ENCODE measurements at regions not wholly inside any gene's neighbourhood (a gene's known extent, or its start where the extent isn't known, plus 50 kb on each side); places are given as distances from the start of the nearest gene placed in this dataset.

- WGBS (ENCODE audit: extremely low coverage, insufficient coverage, low lambda C conversion rate) = no CpG with 5 or more reads among the region's 6 CpGs
- no peak overlapping the region for H3K4me3 ChIP-seq (ENCODE audit: low read length)
Observed at GRCh38 chr18:33839452-33840211, 261.6 kb downstream of the ASXL3 start.

GRCh38 chr18:33838054-33838453, 260.0 kb downstream of the ASXL3 start:
- Histone ChIP-seq H3K4me1 (ENCODE audit: control insufficient read depth, low read depth, low read length) (peaks cover 4% of the 10 kb centered on the region), H4K8ac (ENCODE audit: low read depth, low read length) (no peak overlapping the region), H2BK120ac (ENCODE audit: low read depth, low read length) (no peak overlapping the region), H3K36me3 (ENCODE audit: control insufficient read depth, insufficient read depth, low read length) (no peaks in the 10 kb centered on the region), H3K4me3 (ENCODE audit: low read length) (no peak overlapping the region), H3K27ac (ENCODE audit: low read depth, low read length) (no peak overlapping the region), H2AK5ac (ENCODE audit: low read length) (no peak overlapping the region), H2BK5ac (ENCODE audit: low read length) (no peak overlapping the region), H3K27me3 (ENCODE audit: insufficient read depth, low read length, poor library complexity) (no peaks in the 10 kb centered on the region), H4K5ac (ENCODE audit: low read length) (no peak overlapping the region), H3K56ac (ENCODE audit: low read length) (no peak overlapping the region), H3K18ac (ENCODE audit: low read length) (no peak overlapping the region), H3K23ac (ENCODE audit: low read length) (no peak overlapping the region), H3K4me2 (ENCODE audit: low read length) (no peak overlapping the region), H3K9ac (ENCODE audit: low read length) (no peak overlapping the region), H3K79me2 (ENCODE audit: control insufficient read depth, insufficient read depth, low read length) (no peaks in the 10 kb centered on the region), H3K79me1 (ENCODE audit: low read length) (no peaks in the 10 kb centered on the region), H3K4ac (ENCODE audit: low read depth, low read length) (no peak overlapping the region), H2BK15ac (replicated peaks; ENCODE audit: low read depth) (no peak overlapping the region)
- no CpG with 5 or more reads among the region's 1 CpG for WGBS (ENCODE audit: extremely low coverage, insufficient coverage, low lambda C conversion rate)
- DNase-seq = no peak

More at GRCh38 chr18:33839452-33840211, 261.6 kb downstream of the ASXL3 start:
- Histone ChIP-seq H3K79me2 (ENCODE audit: control insufficient read depth, insufficient read depth, low read length) (no peaks in the 10 kb centered on the region), H3K56ac (ENCODE audit: low read length) (no peak overlapping the region), H3K18ac (ENCODE audit: low read length) (no peak overlapping the region), H3K27me3 (ENCODE audit: insufficient read depth, low read length, poor library complexity) (no peaks in the 10 kb centered on the region), H3K9ac (ENCODE audit: low read length) (no peak overlapping the region), H3K4me2 (ENCODE audit: low read length) (no peak overlapping the region), H3K79me1 (ENCODE audit: low read length) (no peaks in the 10 kb centered on the region), H3K4me1 (ENCODE audit: control insufficient read depth, low read depth, low read length) (peaks cover 4% of the 10 kb centered on the region), H4K5ac (ENCODE audit: low read length) (no peak overlapping the region), H3K36me3 (ENCODE audit: control insufficient read depth, insufficient read depth, low read length) (no peaks in the 10 kb centered on the region), H3K4ac (ENCODE audit: low read depth, low read length) (no peak overlapping the region), H2BK120ac (ENCODE audit: low read depth, low read length) (no peak overlapping the region), H2AK5ac (ENCODE audit: low read length) (no peak overlapping the region), H3K27ac (ENCODE audit: low read depth, low read length) (no peak overlapping the region), H2BK15ac (replicated peaks; ENCODE audit: low read depth) (no peak overlapping the region), H3K23ac (ENCODE audit: low read length) (no peak overlapping the region), H2BK5ac (ENCODE audit: low read length) (no peak overlapping the region), H4K8ac (ENCODE audit: low read depth, low read length) (no peak overlapping the region)
- DNase-seq = peak; percentile 78

- Histone ChIP-seq H2BK5ac (ENCODE audit: low read length) (no peak overlapping the region), H4K5ac (ENCODE audit: low read length) (no peak overlapping the region), H3K23ac (ENCODE audit: low read length) (no peak overlapping the region), H3K4me1 (ENCODE audit: control insufficient read depth, low read depth, low read length) (peaks cover 4% of the 10 kb centered on the region), H3K79me1 (ENCODE audit: low read length) (no peaks in the 10 kb centered on the region), H3K4me3 (ENCODE audit: low read length) (no peak overlapping the region), H2AK5ac (ENCODE audit: low read length) (no peak overlapping the region), H4K8ac (ENCODE audit: low read depth, low read length) (no peak overlapping the region), H3K79me2 (ENCODE audit: control insufficient read depth, insufficient read depth, low read length) (no peaks in the 10 kb centered on the region), H3K27ac (ENCODE audit: low read depth, low read length) (no peak overlapping the region), H3K27me3 (ENCODE audit: insufficient read depth, low read length, poor library complexity) (no peaks in the 10 kb centered on the region), H3K4ac (ENCODE audit: low read depth, low read length) (no peak overlapping the region), H3K9ac (ENCODE audit: low read length) (no peak overlapping the region), H3K36me3 (ENCODE audit: control insufficient read depth, insufficient read depth, low read length) (no peaks in the 10 kb centered on the region), H2BK15ac (replicated peaks; ENCODE audit: low read depth) (no peak overlapping the region), H3K4me2 (ENCODE audit: low read length) (no peak overlapping the region), H2BK120ac (ENCODE audit: low read depth, low read length) (no peak overlapping the region), H3K18ac (ENCODE audit: low read length) (no peak overlapping the region), H3K56ac (ENCODE audit: low read length) (no peak overlapping the region)
- DNase-seq = peak; percentile 40
Observed at GRCh38 chr18:33837191-33837590, 259.2 kb downstream of the ASXL3 start.

- no peaks in the 10 kb centered on the region for H3K79me2 ChIP-seq (ENCODE audit: control insufficient read depth, insufficient read depth, low read length)
- no peaks in the 10 kb centered on the region for H3K36me3 ChIP-seq (ENCODE audit: control insufficient read depth, insufficient read depth, low read length)
- H3K27ac ChIP-seq (ENCODE audit: low read depth, low read length) = no peak overlapping the region
- H3K4me3 ChIP-seq (ENCODE audit: low read length) = no peak overlapping the region
- no peak overlapping the region for H2BK15ac ChIP-seq (replicated peaks; ENCODE audit: low read depth)
- DNase-seq = no peak
- H3K56ac ChIP-seq (ENCODE audit: low read length) = no peak overlapping the region
- no peak overlapping the region for H3K18ac ChIP-seq (ENCODE audit: low read length)
- no peaks in the 10 kb centered on the region for H3K27me3 ChIP-seq (ENCODE audit: insufficient read depth, low read length, poor library complexity)
- no peak overlapping the region for H2BK5ac ChIP-seq (ENCODE audit: low read length)
- H3K4ac ChIP-seq (ENCODE audit: low read depth, low read length) = no peak overlapping the region
- H4K8ac ChIP-seq (ENCODE audit: low read depth, low read length) = no peak overlapping the region
- no peak overlapping the region for H2BK120ac ChIP-seq (ENCODE audit: low read depth, low read length)
- H3K23ac ChIP-seq (ENCODE audit: low read length) = no peak overlapping the region
- H4K5ac ChIP-seq (ENCODE audit: low read length) = no peak overlapping the region
- peaks cover 4% of the 10 kb centered on the region for H3K4me1 ChIP-seq (ENCODE audit: control insufficient read depth, low read depth, low read length)
- no peak overlapping the region for H3K9ac ChIP-seq (ENCODE audit: low read length)
- WGBS (ENCODE audit: extremely low coverage, insufficient coverage, low lambda C conversion rate) = no CpG with 5 or more reads among the region's 4 CpGs
- no peak overlapping the region for H3K4me2 ChIP-seq (ENCODE audit: low read length)
- H2AK5ac ChIP-seq (ENCODE audit: low read length) = no peak overlapping the region
- H3K79me1 ChIP-seq (ENCODE audit: low read length) = no peaks in the 10 kb centered on the region
Observed at GRCh38 chr18:33836564-33836963, 258.5 kb downstream of the ASXL3 start.

- H3K79me2 ChIP-seq (ENCODE audit: control insufficient read depth, insufficient read depth, low read length) = no peaks in the 10 kb centered on the region
- no peak overlapping the region for H3K4ac ChIP-seq (ENCODE audit: low read depth, low read length)
- H3K27ac ChIP-seq (ENCODE audit: low read depth, low read length) = no peak overlapping the region
- no peak overlapping the region for H3K18ac ChIP-seq (ENCODE audit: low read length)
- H3K4me2 ChIP-seq (ENCODE audit: low read length) = no peak overlapping the region
- H3K23ac ChIP-seq (ENCODE audit: low read length) = no peak overlapping the region
- no peak overlapping the region for H2AK5ac ChIP-seq (ENCODE audit: low read length)
- H3K4me1 ChIP-seq (ENCODE audit: control insufficient read depth, low read depth, low read length) = no peaks in the 10 kb centered on the region
- H3K27me3 ChIP-seq (ENCODE audit: insufficient read depth, low read length, poor library complexity) = no peaks in the 10 kb centered on the region
- no peak overlapping the region for H2BK120ac ChIP-seq (ENCODE audit: low read depth, low read length)
- no peak overlapping the region for H2BK15ac ChIP-seq (replicated peaks; ENCODE audit: low read depth)
- H3K36me3 ChIP-seq (ENCODE audit: control insufficient read depth, insufficient read depth, low read length) = no peaks in the 10 kb centered on the region
- no peaks in the 10 kb centered on the region for H3K79me1 ChIP-seq (ENCODE audit: low read length)
- H2BK5ac ChIP-seq (ENCODE audit: low read length) = no peak overlapping the region
- no CpG with 5 or more reads among the region's 7 CpGs for WGBS (ENCODE audit: extremely low coverage, insufficient coverage, low lambda C conversion rate)
- DNase-seq = no peak
- no peak overlapping the region for H3K4me3 ChIP-seq (ENCODE audit: low read length)
- no peak overlapping the region for H3K56ac ChIP-seq (ENCODE audit: low read length)
- no peak overlapping the region for H4K5ac ChIP-seq (ENCODE audit: low read length)
- no peak overlapping the region for H3K9ac ChIP-seq (ENCODE audit: low read length)
- no peak overlapping the region for H4K8ac ChIP-seq (ENCODE audit: low read depth, low read length)
Observed at GRCh38 chr18:33835419-33835818, 257.4 kb downstream of the ASXL3 start.

GRCh38 chr18:33833842-33834241, 255.8 kb downstream of the ASXL3 start:
- no peak overlapping the region for H2BK5ac ChIP-seq (ENCODE audit: low read length)
- no peak overlapping the region for H2BK15ac ChIP-seq (replicated peaks; ENCODE audit: low read depth)
- no peaks in the 10 kb centered on the region for H3K27me3 ChIP-seq (ENCODE audit: insufficient read depth, low read length, poor library complexity)
- no peaks in the 10 kb centered on the region for H3K36me3 ChIP-seq (ENCODE audit: control insufficient read depth, insufficient read depth, low read length)
- DNase-seq = peak; percentile 11
- H2AK5ac ChIP-seq (ENCODE audit: low read length) = no peak overlapping the region
- H3K79me2 ChIP-seq (ENCODE audit: control insufficient read depth, insufficient read depth, low read length) = no peaks in the 10 kb centered on the region
- no peak overlapping the region for H2BK120ac ChIP-seq (ENCODE audit: low read depth, low read length)
- no peak overlapping the region for H4K8ac ChIP-seq (ENCODE audit: low read depth, low read length)
- H4K5ac ChIP-seq (ENCODE audit: low read length) = no peak overlapping the region
- no peak overlapping the region for H3K4me2 ChIP-seq (ENCODE audit: low read length)
- no peak overlapping the region for H3K4me3 ChIP-seq (ENCODE audit: low read length)
- no CpG with 5 or more reads among the region's 1 CpG for WGBS (ENCODE audit: extremely low coverage, insufficient coverage, low lambda C conversion rate)
- H3K79me1 ChIP-seq (ENCODE audit: low read length) = no peaks in the 10 kb centered on the region
- no peak overlapping the region for H3K23ac ChIP-seq (ENCODE audit: low read length)
- no peak overlapping the region for H3K18ac ChIP-seq (ENCODE audit: low read length)
- no peak overlapping the region for H3K4ac ChIP-seq (ENCODE audit: low read depth, low read length)
- no peak overlapping the region for H3K56ac ChIP-seq (ENCODE audit: low read length)
- no peak overlapping the region for H3K27ac ChIP-seq (ENCODE audit: low read depth, low read length)
- H3K9ac ChIP-seq (ENCODE audit: low read length) = no peak overlapping the region
- no peaks in the 10 kb centered on the region for H3K4me1 ChIP-seq (ENCODE audit: control insufficient read depth, low read depth, low read length)

Measured in mesendoderm (in vitro differentiated cells).